ENCODE measurements at regions not wholly inside any gene's neighbourhood (a gene's known extent, or its start where the extent isn't known, plus 50 kb on each side); places are given as distances from the start of the nearest gene placed in this dataset.

DNA sequence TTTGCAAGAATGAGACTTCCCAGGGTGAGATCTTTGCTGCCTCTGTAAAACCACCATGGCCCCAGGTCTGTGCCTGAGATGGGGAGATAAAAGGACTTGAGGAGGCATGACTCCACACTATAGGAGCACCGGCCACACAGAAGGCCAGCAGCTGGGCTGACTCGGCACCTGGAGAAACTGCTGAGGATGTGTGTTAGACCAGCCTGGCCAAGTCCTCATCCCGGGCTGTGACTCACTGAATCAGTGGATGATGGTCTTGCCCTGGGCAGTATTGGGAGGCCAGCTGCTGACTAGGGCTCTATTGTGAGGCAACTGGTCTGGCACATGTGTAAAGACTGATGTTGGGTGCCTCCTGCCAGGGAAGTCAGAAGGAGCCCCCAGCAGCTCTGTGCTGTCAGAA is 286.2 kb downstream of the ACTL7B start:
- TF ChIP-seq EP300 (IDR thresholded peaks at IDR 0.05; ENCODE audit: low read depth) (no peak), POLR2A (IDR thresholded peaks at IDR 0.05) (no peak)
- TF ChIP-seq, protein P1, sequence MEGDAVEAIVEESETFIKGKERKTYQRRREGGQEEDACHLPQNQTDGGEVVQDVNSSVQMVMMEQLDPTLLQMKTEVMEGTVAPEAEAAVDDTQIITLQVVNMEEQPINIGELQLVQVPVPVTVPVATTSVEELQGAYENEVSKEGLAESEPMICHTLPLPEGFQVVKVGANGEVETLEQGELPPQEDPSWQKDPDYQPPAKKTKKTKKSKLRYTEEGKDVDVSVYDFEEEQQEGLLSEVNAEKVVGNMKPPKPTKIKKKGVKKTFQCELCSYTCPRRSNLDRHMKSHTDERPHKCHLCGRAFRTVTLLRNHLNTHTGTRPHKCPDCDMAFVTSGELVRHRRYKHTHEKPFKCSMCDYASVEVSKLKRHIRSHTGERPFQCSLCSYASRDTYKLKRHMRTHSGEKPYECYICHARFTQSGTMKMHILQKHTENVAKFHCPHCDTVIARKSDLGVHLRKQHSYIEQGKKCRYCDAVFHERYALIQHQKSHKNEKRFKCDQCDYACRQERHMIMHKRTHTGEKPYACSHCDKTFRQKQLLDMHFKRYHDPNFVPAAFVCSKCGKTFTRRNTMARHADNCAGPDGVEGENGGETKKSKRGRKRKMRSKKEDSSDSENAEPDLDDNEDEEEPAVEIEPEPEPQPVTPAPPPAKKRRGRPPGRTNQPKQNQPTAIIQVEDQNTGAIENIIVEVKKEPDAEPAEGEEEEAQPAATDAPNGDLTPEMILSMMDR (IDR thresholded peaks at IDR 0.05) = no peak

Data from transverse colon (tissue), 3 donors.